ENCODE measurements at regions not wholly inside any gene's neighbourhood (a gene's known extent, or its start where the extent isn't known, plus 50 kb on each side); places are given as distances from the start of the nearest gene placed in this dataset.
"Not testable (repeated sequence)": the region's sequence is repeated elsewhere in the genome, so short reads cannot be mapped to it uniquely, and the experiment has no call there.

GRCh38 chr2:234395891-234396420 lies 100.9 kb downstream of the ARL4C start:
- no peaks in the 10 kb centered on the region for H3K4me1 ChIP-seq
- ATAC-seq = no peak
- TF ChIP-seq POLR2A (IDR thresholded peaks at IDR 0.05) (no peak), POLR2AphosphoS5 (IDR thresholded peaks at IDR 0.05) (no peak), EP300 (IDR thresholded peaks at IDR 0.05) (no peak)
- TF ChIP-seq, protein P1, sequence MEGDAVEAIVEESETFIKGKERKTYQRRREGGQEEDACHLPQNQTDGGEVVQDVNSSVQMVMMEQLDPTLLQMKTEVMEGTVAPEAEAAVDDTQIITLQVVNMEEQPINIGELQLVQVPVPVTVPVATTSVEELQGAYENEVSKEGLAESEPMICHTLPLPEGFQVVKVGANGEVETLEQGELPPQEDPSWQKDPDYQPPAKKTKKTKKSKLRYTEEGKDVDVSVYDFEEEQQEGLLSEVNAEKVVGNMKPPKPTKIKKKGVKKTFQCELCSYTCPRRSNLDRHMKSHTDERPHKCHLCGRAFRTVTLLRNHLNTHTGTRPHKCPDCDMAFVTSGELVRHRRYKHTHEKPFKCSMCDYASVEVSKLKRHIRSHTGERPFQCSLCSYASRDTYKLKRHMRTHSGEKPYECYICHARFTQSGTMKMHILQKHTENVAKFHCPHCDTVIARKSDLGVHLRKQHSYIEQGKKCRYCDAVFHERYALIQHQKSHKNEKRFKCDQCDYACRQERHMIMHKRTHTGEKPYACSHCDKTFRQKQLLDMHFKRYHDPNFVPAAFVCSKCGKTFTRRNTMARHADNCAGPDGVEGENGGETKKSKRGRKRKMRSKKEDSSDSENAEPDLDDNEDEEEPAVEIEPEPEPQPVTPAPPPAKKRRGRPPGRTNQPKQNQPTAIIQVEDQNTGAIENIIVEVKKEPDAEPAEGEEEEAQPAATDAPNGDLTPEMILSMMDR (IDR thresholded peaks at IDR 0.05) = no peak
- no peaks in the 10 kb centered on the region for H3K27me3 ChIP-seq
- no peaks in the 10 kb centered on the region for H3K36me3 ChIP-seq
- no peak overlapping the region for H3K4me3 ChIP-seq
- H3K9me3 ChIP-seq = no peaks in the 10 kb centered on the region
- H3K27ac ChIP-seq = no peak overlapping the region
- WGBS, 2 donors (ENCODE audit: low coverage in 1 of 2) = 78% methylated on average over 3 of the region's 6 CpGs; no CpG with 5 or more reads in 1 of the 2 donors

- no peak for ATAC-seq
- Histone ChIP-seq H3K27me3 (no peaks in the 10 kb centered on the region), H3K9me3 (no peaks in the 10 kb centered on the region), H3K27ac (no peak overlapping the region), H3K4me3 (no peak overlapping the region), H3K36me3 (no peaks in the 10 kb centered on the region), H3K4me1 (no peaks in the 10 kb centered on the region)
- TF ChIP-seq POLR2AphosphoS5 (IDR thresholded peaks at IDR 0.05) (no peak), EP300 (IDR thresholded peaks at IDR 0.05) (no peak), POLR2A (IDR thresholded peaks at IDR 0.05) (no peak)
- TF ChIP-seq, protein P1 (IDR thresholded peaks at IDR 0.05) = no peak
- WGBS, 2 donors (ENCODE audit: low coverage in 1 of 2) = 83 to 90% methylated on average over 4 of the region's 4 CpGs
Observed at GRCh38 chr2:234394450-234394849, 102.4 kb downstream of the ARL4C start.

DNA sequence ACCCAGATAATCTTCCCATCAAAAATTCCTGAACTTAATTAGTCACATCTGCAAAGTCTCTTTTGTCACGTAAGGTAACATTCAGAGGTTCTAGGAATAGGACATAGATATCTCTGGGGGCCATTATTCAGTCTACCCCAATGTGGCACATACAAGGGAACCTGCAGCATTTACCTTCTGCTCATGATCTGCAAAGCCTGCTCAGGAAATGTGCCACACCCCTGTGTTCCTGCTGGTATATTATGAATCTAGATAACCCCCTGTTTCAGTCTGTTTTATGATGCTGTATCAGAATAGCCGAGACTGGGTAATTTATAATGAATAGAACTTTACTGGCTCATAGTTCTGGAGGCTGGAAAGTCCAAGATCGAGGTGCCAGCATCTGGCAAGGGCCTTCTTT lies 103.5 kb downstream of the ARL4C start:
- Histone ChIP-seq H3K27me3 (no peaks in the 10 kb centered on the region), H3K9me3 (no peaks in the 10 kb centered on the region), H3K4me3 (no peak overlapping the region), H3K27ac (no peak overlapping the region), H3K4me1 (no peaks in the 10 kb centered on the region), H3K36me3 (no peaks in the 10 kb centered on the region)
- TF ChIP-seq EP300 (IDR thresholded peaks at IDR 0.05) = no peak
- no peak for ATAC-seq
- WGBS, 2 donors (ENCODE audit: low coverage in 1 of 2) = 85 to 96% methylated on average over 3 of the region's 3 CpGs

- 68 to 77% methylated on average over 3 to 4 of the region's 4 CpGs for WGBS, 2 donors (ENCODE audit: low coverage in 1 of 2)
- Histone ChIP-seq H3K4me3 (no peak overlapping the region), H3K27me3 (no peaks in the 10 kb centered on the region), H3K36me3 (no peaks in the 10 kb centered on the region), H3K27ac (no peak overlapping the region), H3K9me3 (no peaks in the 10 kb centered on the region), H3K4me1 (no peaks in the 10 kb centered on the region)
- no peak for TF ChIP-seq POLR2AphosphoS5 (IDR thresholded peaks at IDR 0.05)
- TF ChIP-seq EP300 (IDR thresholded peaks at IDR 0.05) = no peak
- TF ChIP-seq, protein P1 (IDR thresholded peaks at IDR 0.05) = no peak
- TF ChIP-seq POLR2A (IDR thresholded peaks at IDR 0.05) = no peak
- ATAC-seq = no peak
Observed at GRCh38 chr2:234392041-234392615, 104.8 kb downstream of the ARL4C start.

DNA sequence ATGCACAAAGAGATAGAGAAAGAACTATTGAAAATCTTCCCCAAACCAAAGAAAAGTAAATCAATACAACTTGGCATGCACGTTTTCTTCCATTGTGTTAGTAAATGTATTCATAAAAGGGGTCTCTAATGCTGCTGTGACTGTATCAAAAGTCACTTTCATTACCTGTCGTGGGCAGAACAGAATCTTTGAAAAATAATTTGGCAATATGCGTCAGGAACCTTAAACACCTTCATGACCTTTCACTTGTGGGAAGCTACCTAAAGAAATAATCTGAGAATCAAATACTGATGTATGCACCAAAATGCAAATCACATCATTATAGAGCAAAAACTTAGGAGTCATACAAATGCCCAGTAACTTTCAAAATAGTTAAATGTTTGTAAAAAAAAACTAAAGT lies 105.3 kb downstream of the ARL4C start:
- TF ChIP-seq EP300 (IDR thresholded peaks at IDR 0.05) (no peak), POLR2AphosphoS5 (IDR thresholded peaks at IDR 0.05) (no peak), POLR2A (IDR thresholded peaks at IDR 0.05) (no peak)
- TF ChIP-seq, protein P1 (IDR thresholded peaks at IDR 0.05) = no peak
- 76 to 77% methylated on average over 3 of the region's 3 CpGs for WGBS, 2 donors (ENCODE audit: low coverage in 1 of 2)
- no peak for ATAC-seq
- no peaks in the 10 kb centered on the region for H3K4me1 ChIP-seq
- no peak overlapping the region for H3K27ac ChIP-seq
- H3K4me3 ChIP-seq = no peak overlapping the region
- no peaks in the 10 kb centered on the region for H3K36me3 ChIP-seq
- no peaks in the 10 kb centered on the region for H3K27me3 ChIP-seq
- no peaks in the 10 kb centered on the region for H3K9me3 ChIP-seq

- not testable (repeated sequence) for H3K9me3 ChIP-seq, H3K4me3 ChIP-seq, H3K36me3 ChIP-seq, H3K4me1 ChIP-seq, H3K27me3 ChIP-seq, H3K27ac ChIP-seq, ATAC-seq
- 88 to 94% methylated on average over 3 of the region's 3 CpGs for WGBS, 2 donors (ENCODE audit: low coverage in 1 of 2)
Observed at GRCh38 chr2:234389661-234390060, 107.2 kb downstream of the ARL4C start.

Measured in gastroesophageal sphincter (tissue), 4 donors.